Bronchial epithelial cell (primary cell): ENCODE measurements at regions not wholly inside any gene's neighbourhood (a gene's known extent, or its start where the extent isn't known, plus 50 kb on each side); places are given as distances from the start of the nearest gene placed in this dataset.
"Not testable (repeated sequence)": the region's sequence is repeated elsewhere in the genome, so short reads cannot be mapped to it uniquely, and the experiment has no call there.

ENCODE experiments used
- DNase-seq: peaks from one replicate; pipeline ENCODE4 v3.0.0-alpha.2; 2010; ENCODE audit warnings: low read depth
- FAIRE-seq: peaks from 2 replicates; lab custom pipeline; 2011; peaks lifted over from hg19 to GRCh38; lab: Jason Lieb, UNC
- H3K27me3 ChIP-seq: 2 replicates; pipeline ENCODE4 v1.5.1; 2011; ENCODE audit warnings: low read length; ENCODE audit not compliant: control insufficient read depth, insufficient read depth
- H3K36me3 ChIP-seq: 2 replicates; pipeline ENCODE4 v1.5.1; 2011; ENCODE audit warnings: low read length; ENCODE audit not compliant: control insufficient read depth, insufficient read depth
- H3K4me3 ChIP-seq: 2 replicates; pipeline ENCODE4 v1.5.1; 2011; ENCODE audit warnings: mild to moderate bottlenecking, low read depth, low read length, control low read depth
- TF ChIP-seq, protein P1 (sequence below): IDR thresholded peaks from 2 replicates; pipeline ENCODE4 v1.5.1; 2011; ENCODE audit warnings: mild to moderate bottlenecking, moderate library complexity, low read length, control low read depth, inconsistent platforms; ENCODE audit not compliant: insufficient read depth, severe bottlenecking

GRCh38 chr6:85129881-85130280 lies 320.0 kb upstream of the NT5E start:
- TF ChIP-seq, protein P1, sequence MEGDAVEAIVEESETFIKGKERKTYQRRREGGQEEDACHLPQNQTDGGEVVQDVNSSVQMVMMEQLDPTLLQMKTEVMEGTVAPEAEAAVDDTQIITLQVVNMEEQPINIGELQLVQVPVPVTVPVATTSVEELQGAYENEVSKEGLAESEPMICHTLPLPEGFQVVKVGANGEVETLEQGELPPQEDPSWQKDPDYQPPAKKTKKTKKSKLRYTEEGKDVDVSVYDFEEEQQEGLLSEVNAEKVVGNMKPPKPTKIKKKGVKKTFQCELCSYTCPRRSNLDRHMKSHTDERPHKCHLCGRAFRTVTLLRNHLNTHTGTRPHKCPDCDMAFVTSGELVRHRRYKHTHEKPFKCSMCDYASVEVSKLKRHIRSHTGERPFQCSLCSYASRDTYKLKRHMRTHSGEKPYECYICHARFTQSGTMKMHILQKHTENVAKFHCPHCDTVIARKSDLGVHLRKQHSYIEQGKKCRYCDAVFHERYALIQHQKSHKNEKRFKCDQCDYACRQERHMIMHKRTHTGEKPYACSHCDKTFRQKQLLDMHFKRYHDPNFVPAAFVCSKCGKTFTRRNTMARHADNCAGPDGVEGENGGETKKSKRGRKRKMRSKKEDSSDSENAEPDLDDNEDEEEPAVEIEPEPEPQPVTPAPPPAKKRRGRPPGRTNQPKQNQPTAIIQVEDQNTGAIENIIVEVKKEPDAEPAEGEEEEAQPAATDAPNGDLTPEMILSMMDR = no peak
- peak; percentile 58 for DNase-seq

DNA sequence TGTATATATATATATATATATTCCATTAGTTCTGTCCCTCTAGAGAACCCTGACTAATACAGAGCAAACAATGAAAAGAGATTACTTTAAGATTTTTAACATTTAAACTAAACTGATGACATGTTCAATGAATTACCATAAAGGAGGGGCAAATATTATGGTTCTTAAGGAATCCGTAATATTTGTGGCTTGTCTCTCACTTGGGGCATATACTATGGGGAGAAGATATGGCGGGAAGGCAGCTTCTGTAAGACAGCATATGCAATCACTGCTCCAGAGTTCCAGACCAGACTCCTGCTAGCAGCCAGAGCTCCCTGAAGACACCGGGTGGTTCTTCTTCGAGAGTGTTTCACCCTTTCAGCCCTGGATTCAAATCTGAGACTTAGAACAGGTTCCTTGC lies 321.1 kb upstream of the NT5E start:
- FAIRE-seq = no peak

More at GRCh38 chr6:85129881-85130280, 320.0 kb upstream of the NT5E start:
- Histone ChIP-seq H3K27me3 (no peaks in the 10 kb centered on the region), H3K4me3 (no peak overlapping the region), H3K36me3 (no peaks in the 10 kb centered on the region)
- no peak for FAIRE-seq

GRCh38 chr6:85128256-85128655 lies 321.6 kb upstream of the NT5E start:
- H3K27me3 ChIP-seq, H3K4me3 ChIP-seq, H3K36me3 ChIP-seq, FAIRE-seq, DNase-seq: not testable (repeated sequence)

More for the DNA sequence above, 321.1 kb upstream of the NT5E start:
- TF ChIP-seq, protein P1 = no peak
- Histone ChIP-seq H3K4me3 (no peak overlapping the region), H3K27me3 (no peaks in the 10 kb centered on the region), H3K36me3 (no peaks in the 10 kb centered on the region)
- DNase-seq = no peak

DNA sequence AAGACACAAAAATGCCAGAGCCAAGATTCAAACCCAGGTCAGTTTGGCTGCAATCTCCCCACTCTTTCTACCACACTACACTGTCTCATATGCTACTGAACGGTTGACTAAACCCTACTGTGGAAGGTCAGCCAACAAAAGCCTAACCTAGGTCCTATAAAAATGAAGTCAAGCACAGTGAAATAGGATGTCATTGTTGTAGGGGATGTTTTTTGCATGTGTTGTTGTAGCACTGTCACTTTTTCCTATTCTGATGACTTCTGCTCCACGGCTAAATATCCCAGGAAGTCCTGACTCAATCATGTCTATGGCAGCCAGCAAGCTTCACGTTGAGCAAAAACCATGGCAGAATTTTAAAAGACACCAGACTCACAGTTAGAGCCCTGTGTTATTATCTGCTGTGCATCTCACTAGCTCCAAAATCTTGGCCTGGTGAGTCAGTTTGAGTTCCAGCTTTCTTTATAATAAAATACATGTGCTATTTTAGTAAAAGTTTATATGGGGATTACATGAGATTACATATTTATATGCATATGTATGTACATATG lies 322.1 kb upstream of the NT5E start:
- H3K27me3 ChIP-seq = peaks cover 3% of the 10 kb centered on the region
- DNase-seq (no peak), FAIRE-seq (peak; percentile 47)
- H3K4me3 ChIP-seq = no peak overlapping the region
- H3K36me3 ChIP-seq = no peaks in the 10 kb centered on the region
- TF ChIP-seq, protein P1 = no peak

GRCh38 chr6:85127168-85127498 lies 322.8 kb upstream of the NT5E start:
- Histone ChIP-seq H3K4me3 (no peak overlapping the region), H3K36me3 (no peaks in the 10 kb centered on the region), H3K27me3 (peaks cover 3% of the 10 kb centered on the region)
- DNase-seq (no peak), FAIRE-seq (no peak)
- TF ChIP-seq, protein P1 = no peak

GRCh38 chr6:85126485-85127167 lies 323.3 kb upstream of the NT5E start:
- FAIRE-seq (no peak), DNase-seq (peak; percentile 31)
- Histone ChIP-seq H3K4me3 (no peak overlapping the region), H3K36me3 (no peaks in the 10 kb centered on the region), H3K27me3 (peaks cover 3% of the 10 kb centered on the region)
- TF ChIP-seq, protein P1 = peak; percentile 81
